NCI-H1092 (cell line): ENCODE measurements at regions not wholly inside any gene's neighbourhood (a gene's known extent, or its start where the extent isn't known, plus 50 kb on each side); places are given as distances from the start of the nearest gene placed in this dataset.

ENCODE experiments used
- DNase-seq: peaks from one replicate; lab custom pipeline; 2025; lab: John Stamatoyannopoulos, UW

DNA sequence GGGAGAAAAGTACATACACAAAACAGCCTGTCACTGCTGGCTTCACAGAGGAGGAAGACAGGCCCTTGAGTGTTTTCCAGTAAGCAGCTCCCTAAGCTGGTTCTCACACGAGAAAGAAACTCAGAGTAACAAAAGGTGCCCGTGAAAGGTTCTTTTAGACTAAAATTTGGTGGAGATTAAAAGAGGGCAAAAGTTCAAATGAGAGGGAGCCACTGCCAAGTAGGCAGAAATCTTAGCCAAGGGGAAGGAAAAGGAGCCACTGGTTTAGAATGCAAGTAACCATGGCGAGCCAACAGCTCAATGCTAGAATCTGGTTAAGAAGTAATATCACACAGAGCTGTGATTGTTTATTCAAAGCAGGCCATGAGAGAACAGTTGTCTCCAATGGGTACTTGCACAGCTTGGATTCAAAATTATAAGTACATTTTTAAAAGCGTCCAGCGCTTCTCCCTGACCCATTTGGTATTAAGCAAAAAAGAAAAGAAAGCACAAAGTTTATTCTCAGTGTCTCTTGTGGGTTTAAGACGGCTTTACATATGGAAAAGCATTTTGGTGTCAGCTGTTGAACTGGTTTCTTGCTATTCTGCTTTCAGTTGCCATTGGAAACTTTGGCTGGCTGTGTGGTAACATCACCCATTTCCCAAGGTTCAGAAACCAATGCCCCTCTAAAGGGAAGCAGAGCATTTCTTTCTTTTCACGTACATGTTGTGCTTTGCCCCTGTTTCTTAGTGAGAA is 648.5 kb downstream of the RNF144B start:
- DNase-seq = no peak

DNA sequence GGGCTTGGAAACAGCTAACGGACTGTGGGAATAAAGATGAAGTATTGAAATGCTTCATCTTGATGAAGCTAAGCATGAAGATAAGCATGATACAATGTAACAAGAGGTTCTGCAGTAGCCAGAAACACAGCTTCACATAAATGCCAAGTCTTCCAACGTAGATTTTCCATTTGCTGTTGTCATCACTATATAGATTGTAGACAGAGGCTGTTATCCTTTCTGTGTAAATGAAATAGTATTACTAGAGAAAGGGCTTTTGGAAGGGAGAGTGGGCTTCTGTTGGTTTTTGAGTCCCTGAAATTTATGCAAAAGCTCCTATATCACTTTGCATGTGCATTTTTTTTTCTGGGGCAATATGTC is 649.0 kb downstream of the RNF144B start:
- no peak for DNase-seq

- DNase-seq = no peak
Observed at GRCh38 chr6:19037607-19038006, 650.5 kb downstream of the RNF144B start.

DNA sequence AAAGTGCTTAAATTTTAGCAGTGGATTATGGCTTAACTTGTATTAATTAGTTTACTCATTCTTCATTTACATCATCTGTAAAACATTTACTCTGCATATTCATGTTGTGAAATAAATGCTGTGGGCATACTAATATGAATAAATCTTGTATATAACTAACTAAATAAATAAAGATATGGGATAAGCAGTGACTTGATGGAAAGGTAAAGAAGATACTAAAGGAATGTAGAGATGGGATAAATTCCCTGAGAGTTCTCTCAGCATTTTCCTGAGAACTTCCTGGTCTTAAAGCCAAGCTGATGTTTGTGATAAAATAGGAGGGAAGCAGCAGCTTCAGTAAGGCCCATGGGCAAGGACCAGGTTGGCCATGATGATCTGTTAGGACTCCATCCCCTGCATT is 652.1 kb downstream of the RNF144B start:
- DNase-seq = no peak

GRCh38 chr6:19041906-19042305 is 654.8 kb downstream of the RNF144B start:
- no peak for DNase-seq

DNA sequence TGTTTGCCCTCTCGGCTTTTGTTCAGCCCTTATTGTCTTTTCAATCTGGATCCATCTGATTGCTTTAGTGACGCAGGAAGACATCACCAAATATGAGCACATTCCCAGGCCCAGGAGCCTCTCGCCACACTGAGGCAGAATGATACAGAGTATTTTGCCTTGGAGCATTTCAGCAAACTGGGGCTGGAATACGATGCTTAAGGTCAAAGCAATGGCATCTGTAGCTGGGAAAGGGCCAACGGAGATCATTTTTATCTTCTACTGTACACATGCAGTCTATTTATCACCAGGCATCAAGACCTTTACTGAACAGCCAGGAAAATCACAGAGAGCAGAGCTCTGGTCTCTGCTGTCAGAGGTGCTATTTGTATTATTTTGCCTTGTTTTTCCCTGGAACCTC is 655.3 kb downstream of the RNF144B start:
- DNase-seq = no peak

DNA sequence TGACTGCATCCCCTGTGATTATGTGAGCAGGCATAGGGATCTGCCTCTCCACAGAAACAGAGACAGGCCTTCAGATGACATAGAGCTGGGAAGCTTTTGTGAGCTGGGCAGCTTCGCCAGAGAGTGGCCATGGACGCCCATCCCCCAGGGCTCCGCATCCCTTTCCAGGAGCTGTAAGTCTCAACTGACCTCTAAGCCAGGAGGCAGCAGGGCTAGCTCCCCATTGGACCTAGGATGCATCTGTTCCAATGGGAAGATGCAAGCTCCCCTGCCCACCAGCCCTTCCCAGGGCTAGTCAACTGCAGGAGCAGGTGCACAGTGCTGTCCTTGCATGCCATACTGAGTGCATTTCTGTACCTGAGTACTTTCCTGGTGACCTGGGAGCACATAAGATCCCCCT is 663.6 kb downstream of the RNF144B start:
- no peak for DNase-seq

DNA sequence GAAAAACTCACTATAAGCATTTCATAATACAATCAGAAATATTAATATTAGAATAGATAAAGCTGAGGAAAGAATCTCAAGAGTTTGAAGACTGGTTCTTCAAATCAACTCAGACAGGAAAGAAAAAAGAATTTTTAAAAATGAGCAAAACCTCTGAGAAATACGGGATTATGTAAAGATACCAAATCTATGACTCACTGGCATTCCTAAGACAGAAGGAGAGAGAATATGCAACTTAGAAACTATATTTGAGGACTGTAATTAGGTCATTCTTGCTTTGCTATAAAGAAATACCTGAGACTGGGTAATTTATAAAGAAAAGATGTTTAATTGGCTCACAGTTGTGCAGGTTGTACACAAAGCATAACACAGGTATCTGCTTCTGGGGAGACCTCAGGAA is 665.1 kb downstream of the RNF144B start:
- no peak for DNase-seq

DNA sequence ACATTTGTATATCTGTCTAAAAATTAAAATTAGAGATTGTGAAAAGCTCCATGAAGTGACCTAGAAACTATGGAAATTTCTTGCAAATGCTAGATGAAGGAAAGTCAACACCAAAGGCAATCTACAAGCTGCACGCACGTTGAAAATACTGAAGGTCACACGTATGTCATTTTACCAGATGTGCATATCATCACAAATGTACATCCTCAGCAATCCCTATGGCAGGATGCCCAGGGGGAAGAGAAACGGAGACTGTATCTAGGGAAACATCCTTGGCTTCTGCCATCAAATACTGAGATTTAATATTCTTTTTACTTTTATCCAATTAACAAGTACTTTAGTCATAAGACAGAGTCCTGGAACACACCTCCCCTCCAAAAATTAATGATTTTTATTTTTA is 672.0 kb downstream of the RNF144B start:
- DNase-seq = no peak

DNA sequence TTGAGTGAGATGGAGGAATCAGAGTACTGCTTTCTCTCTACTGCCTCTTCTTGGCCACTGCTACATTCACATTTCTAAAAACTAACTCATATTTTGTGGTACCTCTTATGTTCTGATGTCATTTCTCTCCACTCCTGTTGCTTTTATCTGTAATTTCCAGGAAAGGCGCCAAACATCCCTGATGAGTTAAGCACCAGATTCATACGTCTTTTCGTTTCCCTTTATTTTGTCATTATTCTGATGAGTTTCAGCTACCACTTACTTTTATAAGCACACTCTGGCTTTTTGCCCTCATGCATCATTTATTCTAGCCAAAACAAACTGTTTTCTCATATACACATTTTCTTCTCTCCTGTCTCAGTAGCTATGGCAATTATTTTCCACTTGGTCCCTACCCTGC is 680.0 kb downstream of the RNF144B start:
- DNase-seq = no peak

DNA sequence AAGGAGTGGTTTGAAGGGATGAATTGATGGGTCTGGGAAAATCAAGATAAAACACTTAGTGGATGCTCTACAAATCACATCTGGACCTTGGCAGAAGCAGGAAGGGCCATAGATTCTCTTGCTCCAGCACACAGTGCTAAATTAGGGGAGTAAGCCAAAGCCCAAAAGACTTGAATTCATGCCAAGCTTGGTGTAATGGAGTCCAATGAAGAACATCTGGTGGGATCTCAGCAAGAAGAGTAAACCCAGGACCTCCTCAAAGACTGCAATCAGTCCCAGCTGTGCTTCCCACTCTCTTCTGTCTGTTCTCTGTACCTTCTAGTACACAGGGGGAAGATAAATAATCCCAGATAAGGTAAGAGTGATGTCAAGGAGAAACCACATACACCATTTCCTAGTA is 683.4 kb downstream of the RNF144B start:
- DNase-seq = no peak

DNA sequence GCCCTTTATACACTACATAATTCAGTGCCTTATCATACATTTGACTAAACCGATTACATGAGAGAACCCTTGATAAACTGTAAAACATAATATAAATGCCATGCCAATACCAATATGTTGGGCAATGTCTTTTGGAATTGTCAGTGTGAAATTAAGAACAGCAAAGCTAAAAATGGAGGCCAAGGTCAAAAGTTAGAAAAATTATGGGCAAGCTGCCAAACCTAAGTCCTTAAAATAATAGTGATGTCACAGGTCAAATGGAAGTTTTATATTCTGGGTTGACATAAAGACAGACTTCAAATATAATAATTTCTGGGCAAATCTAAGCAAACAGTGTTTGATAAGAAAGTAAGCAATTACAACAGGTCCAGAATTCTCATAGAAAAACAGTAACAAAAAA is 696.7 kb downstream of the RNF144B start:
- DNase-seq = no peak

- DNase-seq = no peak
Observed at GRCh38 chr6:19086480-19086879, 699.3 kb downstream of the RNF144B start.

GRCh38 chr6:19087296-19087695 is 700.1 kb downstream of the RNF144B start:
- no peak for DNase-seq

DNA sequence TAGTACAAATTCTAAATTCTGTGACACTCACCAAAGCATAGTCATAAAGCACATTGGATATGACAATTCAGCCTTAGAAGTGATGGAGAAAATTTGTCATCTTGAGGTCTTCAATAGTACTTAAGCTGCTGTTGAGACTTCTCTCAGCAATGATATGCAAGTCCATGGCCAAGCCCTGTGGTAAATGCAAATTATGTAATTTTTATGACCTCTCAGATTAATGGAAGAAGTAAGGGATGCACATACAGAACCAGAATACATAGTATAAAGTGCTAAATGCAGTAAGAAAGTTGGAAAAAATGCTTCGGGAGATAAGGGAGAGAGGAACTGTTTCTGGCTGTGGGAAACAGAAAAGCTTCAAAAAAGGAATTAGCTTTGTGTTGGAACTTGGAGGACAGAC is 700.7 kb downstream of the RNF144B start:
- no peak for DNase-seq

GRCh38 chr6:19100752-19101151 is 713.6 kb downstream of the RNF144B start:
- no peak for DNase-seq

- no peak for DNase-seq
Observed at GRCh38 chr6:19102936-19103335, 715.8 kb downstream of the RNF144B start.

DNA sequence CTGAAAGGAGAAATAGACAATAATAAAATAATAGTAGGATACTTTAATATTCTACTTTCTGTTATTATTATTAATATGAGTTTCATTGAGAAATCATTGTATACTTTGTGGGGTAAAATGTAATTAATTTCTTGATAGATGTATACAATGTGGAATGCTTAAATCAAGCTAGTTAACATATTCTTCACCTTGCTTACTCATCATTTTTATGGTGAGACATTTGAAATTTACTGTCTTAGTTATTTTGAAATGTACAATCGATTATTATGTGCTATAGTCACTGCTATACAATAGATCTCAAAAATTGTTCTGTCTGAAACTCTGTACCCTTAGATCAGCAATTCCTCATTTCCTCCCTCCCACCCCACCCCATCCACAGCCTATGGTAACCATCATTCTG is 720.3 kb downstream of the RNF144B start:
- DNase-seq = no peak

DNA sequence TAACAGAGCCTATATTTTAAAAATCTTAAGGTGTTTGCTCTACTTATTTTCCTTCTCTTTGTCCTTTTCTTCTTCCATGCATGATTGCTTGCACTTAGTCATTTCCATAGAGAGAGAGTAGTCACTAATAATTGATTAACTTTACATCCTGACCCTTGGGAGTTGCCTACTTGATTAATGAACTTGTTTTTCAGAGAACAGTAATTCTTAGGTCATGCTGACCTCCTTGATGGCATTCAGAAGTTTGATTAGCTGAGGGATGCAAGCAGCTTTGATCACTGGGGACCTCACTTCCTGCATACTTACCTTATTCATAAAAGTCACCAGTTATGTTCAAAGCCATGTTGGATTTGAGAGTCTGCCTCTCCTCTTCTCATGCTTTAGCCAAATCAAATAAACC is 715.6 kb upstream of the ID4 start:
- no peak for DNase-seq

DNA sequence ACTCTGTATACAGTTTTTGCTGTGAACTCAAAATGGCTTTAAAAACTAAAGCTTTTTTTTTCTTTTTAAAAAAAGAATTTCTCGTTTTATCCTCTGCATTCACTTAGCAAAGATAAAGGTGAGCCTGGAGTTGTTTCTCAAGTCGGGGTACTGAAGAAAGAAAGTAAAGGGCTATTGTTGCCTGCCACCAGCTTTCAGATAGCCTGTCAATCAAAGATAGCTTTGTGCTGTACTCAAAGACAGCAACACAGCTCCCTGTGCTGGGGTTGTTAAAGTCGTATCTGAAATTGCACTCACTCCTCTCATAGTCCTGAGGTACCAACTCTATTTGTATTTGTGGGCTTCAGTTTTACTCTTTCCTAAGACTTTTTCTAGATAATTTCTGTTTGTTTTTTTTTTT is 710.1 kb upstream of the ID4 start:
- DNase-seq = no peak

DNA sequence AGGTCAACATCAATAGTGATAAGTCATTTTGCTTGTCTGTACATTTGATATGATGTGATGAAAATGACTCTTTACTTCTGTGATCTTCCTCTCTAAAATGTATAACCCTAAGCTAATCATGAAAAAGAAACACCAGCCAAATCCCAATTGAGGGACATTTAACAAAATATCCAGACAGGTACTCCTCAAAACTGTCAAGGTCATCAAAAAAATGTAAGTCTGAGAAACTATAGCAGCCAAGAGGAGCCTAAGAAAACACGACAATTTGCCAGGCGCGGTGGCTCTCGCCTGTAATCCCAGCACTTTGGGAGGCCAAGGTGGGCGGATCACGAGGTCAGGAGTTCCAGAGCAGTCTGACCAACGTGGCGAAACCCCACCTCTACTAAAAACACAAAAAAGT is 708.5 kb upstream of the ID4 start:
- no peak for DNase-seq

DNA sequence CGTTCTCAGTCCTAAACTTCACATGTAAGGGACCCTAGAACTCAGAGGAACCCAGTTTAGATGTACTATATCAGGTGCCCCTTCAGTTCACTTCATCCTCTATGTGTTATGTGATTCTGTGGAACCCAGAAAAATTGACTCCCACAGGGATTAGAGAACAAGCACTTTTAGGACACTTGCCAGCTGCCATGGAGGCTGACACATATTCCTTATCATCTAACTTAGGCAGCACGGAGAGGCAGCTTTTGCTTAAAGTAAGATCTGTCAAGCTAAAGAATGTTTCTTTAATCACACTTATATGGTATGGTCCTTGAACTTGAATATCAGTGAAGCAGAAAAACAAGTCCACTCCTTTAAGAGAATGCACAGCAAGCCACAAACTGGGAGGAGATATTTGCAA is 701.5 kb upstream of the ID4 start:
- no peak for DNase-seq

GRCh38 chr6:19137505-19137904 is 699.7 kb upstream of the ID4 start:
- no peak for DNase-seq

DNA sequence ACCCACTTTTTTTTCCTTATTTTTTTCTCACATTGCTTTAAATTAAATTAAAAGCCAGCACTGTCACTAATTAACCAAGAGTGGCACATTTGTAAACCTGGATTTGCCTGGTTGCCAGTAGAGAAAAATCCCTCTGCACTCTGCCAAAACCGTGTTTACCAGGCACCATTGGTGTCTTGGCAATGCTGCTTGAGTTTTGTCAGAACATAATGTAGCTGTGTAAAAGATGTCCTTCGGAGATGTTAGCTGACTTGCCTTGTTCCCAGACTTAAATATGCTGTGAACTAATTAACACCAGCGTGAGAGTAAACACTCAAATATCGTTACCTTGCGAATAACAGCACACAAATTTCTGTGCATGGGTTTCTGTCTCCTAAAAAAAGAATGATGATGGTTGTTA is 694.9 kb upstream of the ID4 start:
- DNase-seq = no peak

- no peak for DNase-seq
Observed at GRCh38 chr6:19150307-19150706, 686.9 kb upstream of the ID4 start.
